ENCODE measurements at regions not wholly inside any gene's neighbourhood (a gene's known extent, or its start where the extent isn't known, plus 50 kb on each side); places are given as distances from the start of the nearest gene placed in this dataset.

GRCh38 chrX:43552156-43552555 is 103.9 kb upstream of the MAOA start:
- H3K79me2 ChIP-seq (ENCODE audit: insufficient read depth, low read depth, low read length) = no peaks in the 10 kb centered on the region
- CTCF ChIA-PET (ENCODE audit: unreplicated experiment) = no interaction called here
- H3K9me2 ChIP-seq (ENCODE audit: insufficient read depth, low read length) = no peaks in the 10 kb centered on the region
- DNase-seq (ENCODE audit: low spot score) = no peak
- H2AFZ ChIP-seq (ENCODE audit: low read length) = no peak overlapping the region
- H3K27ac ChIP-seq (ENCODE audit: low read depth, low read length, poor library complexity, severe bottlenecking) = no peak overlapping the region
- no peaks in the 10 kb centered on the region; the same call in 1 of the 2 replicates for H3K36me3 ChIP-seq (ENCODE audit: insufficient read depth, low read length)
- no peak overlapping the region for H3K4me2 ChIP-seq (ENCODE audit: low read length)
- POLR2A ChIA-PET = no interaction called here
- no TSS peak for BruUV-seq (replicated peaks)
- intact Hi-C loops (cut with micrococcal nuclease; ENCODE audit: unreplicated experiment) = no loop called here
- no peaks in the 10 kb centered on the region for H3K9me3 ChIP-seq (ENCODE audit: low read length)
- no peaks in the 10 kb centered on the region for H3K4me1 ChIP-seq (ENCODE audit: insufficient read depth, low read length, poor library complexity, severe bottlenecking)
- TF ChIP-seq EZH2phosphoT487 (IDR thresholded peaks at IDR 0.05; ENCODE audit: borderline replicate concordance, low read depth, low read length) (no peak), CTCF (conservative IDR thresholded peaks at IDR 0.05; ENCODE audit: low read length) (no peak)
- H3K4me3 ChIP-seq (ENCODE audit: low read depth, low read length, poor library complexity, severe bottlenecking) = no peak overlapping the region
- no peaks in the 10 kb centered on the region for H4K20me1 ChIP-seq (ENCODE audit: insufficient read depth, low read length)

DNA sequence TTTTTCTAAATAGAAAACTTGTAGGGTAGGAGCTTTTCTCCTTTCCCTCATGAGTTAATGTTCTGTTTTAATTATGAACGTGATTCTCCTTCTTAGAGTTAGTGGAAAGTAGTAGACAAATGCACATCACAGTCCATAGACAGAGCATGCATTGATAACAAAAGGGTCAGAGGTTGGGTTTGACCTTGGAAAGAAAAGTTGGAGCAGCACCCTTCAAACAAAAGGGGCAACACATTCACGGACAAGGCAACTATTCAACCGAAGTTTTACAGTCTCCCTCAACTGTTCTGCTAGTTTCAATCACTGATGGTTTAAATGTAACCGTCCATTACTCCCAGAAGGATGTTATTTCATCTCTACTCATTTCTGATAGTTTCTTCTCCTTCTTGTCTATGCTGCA is 103.4 kb upstream of the MAOA start:
- no peaks in the 10 kb centered on the region for H3K9me3 ChIP-seq (ENCODE audit: low read length)
- H3K9me2 ChIP-seq (ENCODE audit: insufficient read depth, low read length) = no peaks in the 10 kb centered on the region
- DNase-seq (ENCODE audit: low spot score) = no peak
- no peaks in the 10 kb centered on the region for H4K20me1 ChIP-seq (ENCODE audit: insufficient read depth, low read length)
- TF ChIP-seq CTCF (conservative IDR thresholded peaks at IDR 0.05; ENCODE audit: low read length) (no peak), EZH2phosphoT487 (IDR thresholded peaks at IDR 0.05; ENCODE audit: borderline replicate concordance, low read depth, low read length) (no peak)
- intact Hi-C loops (cut with micrococcal nuclease; ENCODE audit: unreplicated experiment) = no loop called here
- BruUV-seq (replicated peaks) = no TSS peak
- no peaks in the 10 kb centered on the region for H3K4me1 ChIP-seq (ENCODE audit: insufficient read depth, low read length, poor library complexity, severe bottlenecking)
- H3K79me2 ChIP-seq (ENCODE audit: insufficient read depth, low read depth, low read length) = no peaks in the 10 kb centered on the region
- ChIA-PET POLR2A (no interaction called here), CTCF (ENCODE audit: unreplicated experiment) (no interaction called here)
- H3K27ac ChIP-seq (ENCODE audit: low read depth, low read length, poor library complexity, severe bottlenecking) = no peak overlapping the region
- H2AFZ ChIP-seq (ENCODE audit: low read length) = no peak overlapping the region
- no peak overlapping the region for H3K4me2 ChIP-seq (ENCODE audit: low read length)
- H3K36me3 ChIP-seq (ENCODE audit: insufficient read depth, low read length) = no peaks in the 10 kb centered on the region; the same call in 1 of the 2 replicates
- no peak overlapping the region for H3K4me3 ChIP-seq (ENCODE audit: low read depth, low read length, poor library complexity, severe bottlenecking)

- intact Hi-C loops (cut with micrococcal nuclease; ENCODE audit: unreplicated experiment) = no loop called here
Measured at GRCh38 chrX:43553257-43553656, 102.8 kb upstream of the MAOA start.

More at GRCh38 chrX:43553257-43553656, 102.8 kb upstream of the MAOA start:
- Histone ChIP-seq H3K9me2 (ENCODE audit: insufficient read depth, low read length) (no peaks in the 10 kb centered on the region), H3K9me3 (ENCODE audit: low read length) (no peaks in the 10 kb centered on the region), H4K20me1 (ENCODE audit: insufficient read depth, low read length) (no peaks in the 10 kb centered on the region), H3K4me3 (ENCODE audit: low read depth, low read length, poor library complexity, severe bottlenecking) (no peak overlapping the region), H3K79me2 (ENCODE audit: insufficient read depth, low read depth, low read length) (no peaks in the 10 kb centered on the region), H3K36me3 (ENCODE audit: insufficient read depth, low read length) (no peaks in the 10 kb centered on the region; the same call in 1 of the 2 replicates), H3K4me1 (ENCODE audit: insufficient read depth, low read length, poor library complexity, severe bottlenecking) (no peaks in the 10 kb centered on the region), H2AFZ (ENCODE audit: low read length) (no peak overlapping the region), H3K4me2 (ENCODE audit: low read length) (no peak overlapping the region), H3K27ac (ENCODE audit: low read depth, low read length, poor library complexity, severe bottlenecking) (no peak overlapping the region)
- no peak for TF ChIP-seq CTCF (conservative IDR thresholded peaks at IDR 0.05; ENCODE audit: low read length)
- no peak for TF ChIP-seq EZH2phosphoT487 (IDR thresholded peaks at IDR 0.05; ENCODE audit: borderline replicate concordance, low read depth, low read length)
- ChIA-PET POLR2A (interaction anchor here (0.7 kb wide), 1 partner anchor 271 kb away, joined by 3 read pairs; no protein-coding TSS in a partner anchor), CTCF (ENCODE audit: unreplicated experiment) (no interaction called here)
- BruUV-seq (replicated peaks) = no TSS peak
- no peak for DNase-seq (ENCODE audit: low spot score)
